Mesothelial cell of epicardium (in vitro differentiated cells): ENCODE measurements at regions not wholly inside any gene's neighbourhood (a gene's known extent, or its start where the extent isn't known, plus 50 kb on each side); places are given as distances from the start of the nearest gene placed in this dataset.

Experiments
- DNase-seq, 2 experiments: peaks; one replicate each; pipeline ENCODE4 v3.0.0; 2021; ENCODE audit warnings: low spot score in 2 of 2; ENCODE audit not compliant: unreplicated experiment in 2 of 2
- H3K27ac Mint-ChIP-seq: 2 replicates; pipeline ENCODE4 v1.8.0; 2021; ENCODE audit warnings: mixed read lengths
- H3K27me3 Mint-ChIP-seq: 2 replicates; pipeline ENCODE4 v1.8.0; 2021; ENCODE audit warnings: low read depth, mixed read lengths
- H3K36me3 Mint-ChIP-seq: 2 replicates; pipeline ENCODE4 v1.8.0; 2021; ENCODE audit warnings: mixed read lengths
- H3K4me1 Mint-ChIP-seq: 2 replicates; pipeline ENCODE4 v1.8.0; 2021; ENCODE audit warnings: mixed read lengths
- H3K4me3 Mint-ChIP-seq: 2 replicates; pipeline ENCODE4 v1.8.0; 2021; ENCODE audit warnings: mild to moderate bottlenecking, moderate library complexity, mixed read lengths
- H3K9me3 Mint-ChIP-seq: 2 replicates; pipeline ENCODE4 v1.8.0; 2021; ENCODE audit warnings: mixed read lengths
- CTCF ChIP-seq: fragments of 200-600 bp; sonication (generic); IDR thresholded peaks from one replicate; pipeline ENCODE4 v1.5.0; 2021; ENCODE audit warnings: antibody characterized with exemption; ENCODE audit not compliant: unreplicated experiment

GRCh38 chr5:158516521-158516920 lies 583.2 kb downstream of the EBF1 start:
- Mint-ChIP-seq H3K36me3 (no peaks in the 10 kb centered on the region), H3K9me3 (no peaks in the 10 kb centered on the region)
- TF ChIP-seq CTCF: no peak

GRCh38 chr5:158514986-158515359 lies 584.7 kb downstream of the EBF1 start:
- H3K4me3 Mint-ChIP-seq: no peak overlapping the region
- no peak for DNase-seq
- no peak for TF ChIP-seq CTCF
- H3K27me3 Mint-ChIP-seq: peaks cover 2% of the 10 kb centered on the region
- no peaks in the 10 kb centered on the region for H3K36me3 Mint-ChIP-seq
- no peaks in the 10 kb centered on the region for H3K9me3 Mint-ChIP-seq
- no peaks in the 10 kb centered on the region for H3K4me1 Mint-ChIP-seq
- no peak overlapping the region for H3K27ac Mint-ChIP-seq

More at GRCh38 chr5:158516521-158516920, 583.2 kb downstream of the EBF1 start:
- Mint-ChIP-seq H3K27me3 (peaks cover 2% of the 10 kb centered on the region), H3K4me1 (no peaks in the 10 kb centered on the region), H3K27ac (no peak overlapping the region), H3K4me3 (no peak overlapping the region)
- DNase-seq: no peak

- TF ChIP-seq CTCF: no peak
- no peak overlapping the region for H3K4me3 Mint-ChIP-seq
- no peaks in the 10 kb centered on the region for H3K4me1 Mint-ChIP-seq
- DNase-seq: no peak
- H3K27me3 Mint-ChIP-seq: no peaks in the 10 kb centered on the region
- H3K36me3 Mint-ChIP-seq: no peaks in the 10 kb centered on the region
- no peak overlapping the region for H3K27ac Mint-ChIP-seq
- no peaks in the 10 kb centered on the region for H3K9me3 Mint-ChIP-seq
Observed at GRCh38 chr5:158514319-158514985, 585.3 kb downstream of the EBF1 start.

GRCh38 chr5:158513490-158514318 lies 586.0 kb downstream of the EBF1 start:
- Mint-ChIP-seq H3K27me3 (no peaks in the 10 kb centered on the region), H3K4me1 (no peaks in the 10 kb centered on the region), H3K4me3 (no peak overlapping the region), H3K9me3 (no peaks in the 10 kb centered on the region), H3K27ac (no peak overlapping the region), H3K36me3 (no peaks in the 10 kb centered on the region)
- no peak for TF ChIP-seq CTCF
- no peak for DNase-seq

- Mint-ChIP-seq H3K4me3 (no peak overlapping the region), H3K27me3 (no peaks in the 10 kb centered on the region), H3K36me3 (no peaks in the 10 kb centered on the region), H3K27ac (no peak overlapping the region), H3K4me1 (no peaks in the 10 kb centered on the region), H3K9me3 (peaks cover 12% of the 10 kb centered on the region)
- no peak for TF ChIP-seq CTCF
- DNase-seq: no peak
Observed at GRCh38 chr5:158511454-158511853, 588.3 kb downstream of the EBF1 start.
